HPDE6-E6E7 (cell line): ENCODE measurements at regions not wholly inside any gene's neighbourhood (a gene's known extent, or its start where the extent isn't known, plus 50 kb on each side); places are given as distances from the start of the nearest gene placed in this dataset.
"Not testable (repeated sequence)": the region's sequence is repeated elsewhere in the genome, so short reads cannot be mapped to it uniquely, and the experiment has no call there.

ENCODE experiments used
- DNase-seq: peaks from one replicate; pipeline ENCODE4 v3.0.0; 2011; ENCODE audit warnings: missing footprints; ENCODE audit errors: extremely low spot score

DNA sequence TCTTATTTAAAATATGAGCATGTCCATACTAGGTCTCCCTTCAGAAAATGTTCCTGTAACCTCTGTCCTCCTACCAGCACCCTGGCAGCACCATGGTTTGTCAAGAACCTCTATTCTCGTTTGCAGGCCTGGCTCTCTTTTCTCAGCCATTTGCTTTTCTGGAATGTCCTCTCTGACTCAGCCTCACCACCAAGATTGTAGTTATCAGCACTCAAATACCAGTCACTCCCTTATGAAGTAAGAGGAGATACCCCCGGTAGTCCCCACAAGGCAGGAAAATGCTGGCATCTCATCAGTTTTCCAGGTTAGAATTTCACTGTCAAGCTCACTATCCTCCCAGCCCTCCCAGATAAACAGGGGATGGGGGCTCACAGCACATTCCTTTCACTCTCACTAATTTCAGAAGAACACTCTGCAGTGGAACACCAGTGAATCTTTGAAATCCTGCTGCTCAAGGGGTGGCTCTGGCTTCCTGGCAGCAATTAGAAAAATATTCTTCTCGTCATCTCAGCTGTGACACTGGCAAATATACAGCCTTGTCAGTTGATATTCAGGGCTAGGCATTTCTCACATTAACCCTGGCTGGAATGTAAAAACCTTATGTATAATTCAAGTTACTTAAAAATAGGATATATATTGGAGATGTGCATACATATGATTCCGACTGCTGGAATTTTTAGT, 129.2 kb downstream of the TBX18 start:
- DNase-seq, result no peak

DNA sequence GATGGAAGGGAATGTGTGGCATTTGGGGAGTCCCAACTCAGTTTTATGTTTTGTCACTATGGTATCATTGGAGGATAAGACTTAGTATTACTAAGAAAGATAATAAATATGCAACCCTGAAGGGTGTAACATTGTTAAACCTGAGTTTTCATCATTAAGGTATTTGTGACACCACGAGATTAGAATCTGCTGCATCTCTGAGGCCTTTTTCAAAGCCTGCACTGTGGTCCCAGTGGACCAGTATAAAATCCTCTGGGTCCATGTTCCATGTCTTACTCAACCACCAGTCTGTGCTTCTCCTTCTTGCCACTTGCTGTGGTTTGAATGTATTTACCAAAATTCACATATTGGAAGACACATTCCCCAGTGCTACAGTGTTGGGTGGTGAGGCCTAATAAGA, 130.6 kb downstream of the TBX18 start:
- no peak for DNase-seq

- DNase-seq, result not testable (repeated sequence)
Observed at GRCh38 chr6:84626527-84626926, 137.9 kb downstream of the TBX18 start.

DNA sequence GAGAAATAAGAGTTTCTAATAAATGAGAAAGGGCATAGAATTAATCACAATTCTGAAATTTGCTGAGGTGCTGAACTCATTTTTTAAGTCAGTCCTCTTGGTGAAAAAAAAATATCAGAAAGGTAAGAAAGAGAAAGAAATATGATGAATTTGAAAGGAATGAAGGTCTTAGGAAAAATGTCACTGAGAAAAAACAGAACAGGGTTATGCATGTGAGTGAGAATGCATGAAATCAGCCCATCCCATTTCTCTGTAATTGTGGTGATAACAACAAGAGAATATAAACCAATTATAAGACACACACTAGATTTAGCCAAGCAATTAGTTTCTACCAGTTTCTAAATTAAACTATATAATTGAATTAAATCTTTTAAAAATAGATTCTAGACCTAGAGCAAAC, 138.9 kb downstream of the TBX18 start:
- DNase-seq, result no peak

- DNase-seq, result no peak
Observed at GRCh38 chr6:84623956-84624680, 140.3 kb downstream of the TBX18 start.

GRCh38 chr6:84618836-84619235, 145.6 kb downstream of the TBX18 start:
- no peak for DNase-seq

GRCh38 chr6:84618046-84618752, 146.2 kb downstream of the TBX18 start:
- peak; percentile 23 for DNase-seq

DNA sequence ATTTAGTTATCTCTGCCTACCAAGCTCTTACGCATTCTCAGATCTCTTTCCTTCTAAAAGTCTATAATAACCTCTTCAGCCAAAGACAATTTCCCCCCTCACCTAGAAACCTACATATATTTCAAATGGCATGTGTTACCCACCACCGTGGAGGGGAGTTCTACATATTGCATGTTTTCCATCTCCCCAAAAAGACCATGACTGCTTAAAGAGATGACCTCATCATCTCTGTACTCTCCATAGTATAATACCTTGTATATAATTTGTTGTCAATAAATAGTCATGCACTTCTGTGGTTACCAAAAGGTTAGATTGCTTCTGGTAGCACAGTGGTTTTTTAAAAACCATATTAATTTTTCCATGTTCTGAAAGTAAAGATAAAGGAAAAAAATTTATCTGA, 148.4 kb downstream of the TBX18 start:
- DNase-seq, result no peak

DNA sequence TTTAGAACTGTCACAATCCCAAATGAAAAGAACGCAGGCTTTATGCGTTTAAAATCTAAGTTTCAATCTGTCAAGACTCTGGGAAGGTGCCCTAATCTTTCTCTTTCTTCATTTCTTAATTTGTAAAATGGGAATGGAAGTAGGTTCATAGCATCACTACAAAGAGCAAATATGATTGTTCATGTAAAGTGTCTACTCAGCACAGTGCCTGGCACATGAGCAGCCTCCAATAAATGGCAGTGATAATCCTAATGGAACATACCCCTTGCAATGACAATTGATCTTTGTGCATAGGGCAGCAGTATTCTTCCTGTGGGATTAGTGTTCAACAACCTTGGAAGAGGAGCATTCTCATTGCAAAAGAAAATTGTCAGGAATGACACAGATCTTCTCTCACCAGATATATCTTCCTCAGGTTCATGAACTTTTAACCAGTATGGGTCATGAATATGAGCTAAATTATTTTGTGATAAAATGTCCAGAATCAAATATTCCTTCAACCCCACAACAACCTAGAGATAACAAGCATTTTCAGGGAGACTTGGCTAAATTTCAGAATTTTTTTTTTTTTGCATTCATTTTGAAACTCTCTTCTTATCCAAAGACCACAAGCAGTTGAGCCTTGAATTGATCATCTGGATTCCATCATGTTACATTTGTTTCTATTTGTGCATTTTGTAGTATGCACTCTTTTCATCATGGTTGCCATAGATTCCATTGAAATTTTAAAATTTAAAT, 149.1 kb downstream of the TBX18 start:
- no peak for DNase-seq

DNA sequence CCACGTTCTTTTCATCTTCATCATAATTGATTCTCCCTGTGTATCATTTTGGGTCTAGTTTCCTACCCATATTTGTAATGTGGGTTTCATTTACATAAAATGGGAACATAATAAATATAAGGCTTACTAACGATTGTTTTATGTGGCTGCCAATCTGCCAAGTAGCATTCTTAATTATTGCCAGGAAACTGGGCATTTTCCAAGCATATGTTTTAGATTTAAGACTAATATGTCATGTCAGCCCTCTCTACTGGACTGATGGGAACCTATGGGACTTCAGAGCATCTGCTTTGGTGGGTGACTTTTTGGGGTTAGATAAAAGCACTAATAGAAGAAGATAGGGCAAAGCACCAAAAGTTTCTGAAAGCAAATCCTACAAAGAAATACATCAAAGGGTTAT, 157.5 kb downstream of the TBX18 start:
- DNase-seq, result no peak

DNA sequence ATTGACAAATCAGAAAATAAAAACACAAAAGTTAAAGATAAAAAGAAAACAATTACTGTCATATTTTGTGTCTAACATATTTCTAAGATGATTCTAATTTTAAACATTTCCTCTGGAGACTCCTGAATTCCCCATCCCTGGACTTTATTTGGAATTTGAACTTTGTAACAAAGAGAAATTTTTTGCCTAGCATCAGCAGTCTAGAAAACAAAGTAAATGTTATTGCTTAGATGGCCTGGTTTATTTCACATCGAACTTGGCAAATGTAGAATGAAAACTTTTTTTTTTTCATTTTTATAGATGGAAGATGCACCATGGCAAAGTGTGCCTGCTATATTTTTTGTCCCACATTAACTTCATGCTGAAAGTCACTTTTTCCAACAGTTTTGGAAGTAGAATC, 159.1 kb downstream of the TBX18 start:
- no peak for DNase-seq

DNA sequence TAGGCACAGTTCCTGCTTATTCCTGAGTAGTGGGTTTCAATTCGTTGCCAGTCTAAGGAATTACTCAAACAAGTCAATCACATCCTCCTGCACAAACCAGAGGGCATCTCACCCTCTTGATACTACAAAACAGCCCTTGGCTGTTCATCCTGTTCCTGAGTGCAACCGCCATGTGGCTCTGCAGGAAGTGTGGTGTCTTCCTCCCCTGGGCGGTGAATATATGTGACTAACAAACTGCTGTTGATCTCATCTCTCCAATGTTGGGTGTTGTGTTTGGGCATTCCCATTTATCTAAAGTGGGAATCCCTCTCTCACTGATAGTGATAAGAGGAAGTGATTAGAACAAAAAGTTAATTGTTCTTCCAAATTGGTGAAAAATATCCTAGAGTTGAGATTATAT, 163.0 kb downstream of the TBX18 start:
- no peak for DNase-seq

DNA sequence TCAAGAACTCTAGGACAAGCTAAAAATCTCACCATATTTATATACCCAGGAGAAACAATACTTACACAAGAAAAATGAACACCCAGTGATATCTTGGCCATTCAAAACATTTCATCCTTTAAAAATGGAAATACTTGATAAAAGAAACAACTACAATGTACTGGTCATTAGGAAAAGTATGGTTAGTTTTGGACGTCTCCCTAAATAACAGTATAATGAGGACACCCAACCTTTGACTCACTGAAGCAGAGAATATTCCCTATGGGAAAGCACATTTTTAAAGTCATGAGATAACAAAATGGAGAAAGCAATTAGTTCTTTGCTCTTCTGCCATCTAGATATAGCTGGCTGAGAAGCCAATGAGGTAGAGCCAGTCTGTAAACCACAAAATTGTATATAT, 164.4 kb downstream of the TBX18 start:
- no peak for DNase-seq

GRCh38 chr6:84597238-84597875, 167.0 kb downstream of the TBX18 start:
- DNase-seq, result no peak

DNA sequence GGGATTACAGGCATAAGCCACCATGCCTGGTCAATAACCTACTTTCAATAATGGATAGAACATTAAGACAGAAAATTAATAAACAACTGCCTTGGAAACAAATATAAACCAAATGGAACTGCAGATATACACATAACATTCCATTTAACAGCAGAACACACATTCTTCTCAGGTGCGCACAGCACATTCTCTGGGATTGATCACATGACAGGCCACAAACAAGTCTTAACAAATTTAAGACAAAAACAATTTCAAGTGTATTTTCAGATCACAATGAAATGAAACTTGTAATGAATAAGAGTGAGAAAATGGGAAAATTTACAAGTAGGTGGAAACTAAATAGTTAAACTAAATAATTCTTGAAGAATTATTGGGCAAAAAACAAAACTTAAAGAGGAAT, 167.9 kb downstream of the TBX18 start:
- no peak for DNase-seq

DNA sequence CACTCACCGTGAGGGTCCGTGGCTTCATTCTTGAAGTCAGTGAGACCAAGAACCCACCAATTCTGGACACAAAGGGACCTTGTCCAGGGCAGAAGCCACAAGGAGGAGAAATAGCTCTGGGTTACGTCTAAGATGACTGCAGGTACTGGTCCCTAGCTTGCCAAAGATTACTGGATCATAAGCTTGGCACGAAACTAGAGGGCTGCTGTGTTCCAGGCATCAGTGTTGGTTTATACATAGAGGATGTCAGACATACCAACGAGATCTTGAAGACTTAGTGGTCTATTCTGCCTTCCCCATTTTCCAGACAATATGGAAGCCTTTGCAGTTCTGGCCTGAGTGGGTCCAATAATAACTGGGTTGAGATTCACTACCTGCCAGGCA, 175.7 kb downstream of the TBX18 start:
- DNase-seq, result no peak

DNA sequence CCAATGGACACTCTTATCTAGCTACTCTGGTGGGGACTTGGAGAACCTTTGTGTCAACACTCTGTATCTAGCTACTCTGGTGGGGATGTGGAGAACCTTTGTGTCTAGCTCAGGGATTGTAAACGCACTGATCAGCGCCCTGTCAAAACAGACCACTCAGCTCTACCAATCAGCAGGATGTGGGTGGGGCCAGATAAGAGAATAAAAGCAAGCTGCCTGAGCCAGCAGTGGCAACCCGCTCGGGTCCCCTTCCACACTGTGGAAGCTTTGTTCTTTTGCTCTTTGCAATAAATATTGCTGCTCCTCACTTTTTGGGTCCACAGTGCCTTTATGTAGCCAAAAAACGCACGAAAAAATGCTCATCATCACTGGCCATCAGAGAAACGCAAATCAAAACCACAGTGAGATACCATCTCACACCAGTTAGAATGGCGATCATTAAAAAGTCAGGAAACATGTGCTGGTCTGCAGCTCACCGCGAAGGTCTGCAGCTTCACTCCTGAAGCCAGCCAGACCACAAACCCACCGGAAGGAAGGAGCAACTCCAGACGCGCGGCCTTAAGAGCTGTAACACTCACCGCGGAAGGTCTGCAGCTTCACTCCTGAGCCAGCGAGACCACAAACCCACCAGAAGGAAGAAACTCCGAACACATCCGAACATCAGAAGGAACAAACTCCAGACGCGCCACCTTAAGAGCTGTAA, 176.3 kb downstream of the TBX18 start:
- DNase-seq, result not testable (repeated sequence)

- DNase-seq, result not testable (repeated sequence)
Observed at GRCh38 chr6:84587202-84587940, 177.0 kb downstream of the TBX18 start.

GRCh38 chr6:84583784-84584183, 180.6 kb downstream of the TBX18 start:
- no peak for DNase-seq

DNA sequence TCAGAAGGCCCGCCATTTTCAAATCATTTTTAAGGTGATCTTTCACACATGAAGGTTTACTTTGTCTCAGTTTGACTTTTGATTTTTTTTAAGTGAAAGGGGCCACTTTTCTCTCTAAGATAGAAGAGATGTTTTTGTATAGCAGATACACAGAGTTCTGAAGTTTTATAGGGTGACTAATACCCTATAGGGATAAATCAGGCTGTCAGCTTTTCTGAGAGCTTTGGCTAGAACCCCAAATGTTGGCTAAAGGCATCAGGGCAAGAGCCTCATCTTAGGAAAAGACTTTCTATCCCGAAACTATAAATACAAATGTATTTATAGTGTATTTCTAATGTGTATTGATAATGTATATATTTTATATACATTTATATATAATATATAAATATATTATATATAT, 181.4 kb downstream of the TBX18 start:
- no peak for DNase-seq
